ENCODE measurements at regions not wholly inside any gene's neighbourhood (a gene's known extent, or its start where the extent isn't known, plus 50 kb on each side); places are given as distances from the start of the nearest gene placed in this dataset.

GRCh38 chr10:52654201-52654600 lies 118.4 kb downstream of the MBL2 start:
- no peak for TF ChIP-seq CTCF (IDR thresholded peaks at IDR 0.05)

- no peak for TF ChIP-seq CTCF (IDR thresholded peaks at IDR 0.05)
Observed at GRCh38 chr10:52658112-52658511, 114.5 kb downstream of the MBL2 start.

DNA sequence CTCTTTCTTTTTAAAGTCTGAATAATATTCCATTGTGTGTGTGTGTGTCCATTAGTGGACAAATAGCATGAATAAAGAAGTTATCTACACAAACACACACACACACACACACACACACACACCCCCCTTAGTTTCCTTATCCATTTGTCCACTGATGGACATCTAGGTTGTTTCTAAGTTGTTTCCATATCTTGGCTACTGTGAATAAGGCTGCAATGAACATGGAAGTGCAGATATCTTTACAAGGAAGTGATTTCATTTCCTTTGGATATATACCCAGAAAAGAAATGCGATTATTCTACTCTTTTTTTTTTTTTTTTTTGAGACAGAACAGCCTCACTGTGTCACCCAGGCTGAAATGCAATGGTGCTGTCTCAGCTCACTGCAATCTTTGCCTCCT lies 113.5 kb downstream of the MBL2 start:
- no peak for TF ChIP-seq CTCF (IDR thresholded peaks at IDR 0.05)

GRCh38 chr10:52662256-52662655 lies 110.3 kb downstream of the MBL2 start:
- no peak for TF ChIP-seq CTCF (IDR thresholded peaks at IDR 0.05)

DNA sequence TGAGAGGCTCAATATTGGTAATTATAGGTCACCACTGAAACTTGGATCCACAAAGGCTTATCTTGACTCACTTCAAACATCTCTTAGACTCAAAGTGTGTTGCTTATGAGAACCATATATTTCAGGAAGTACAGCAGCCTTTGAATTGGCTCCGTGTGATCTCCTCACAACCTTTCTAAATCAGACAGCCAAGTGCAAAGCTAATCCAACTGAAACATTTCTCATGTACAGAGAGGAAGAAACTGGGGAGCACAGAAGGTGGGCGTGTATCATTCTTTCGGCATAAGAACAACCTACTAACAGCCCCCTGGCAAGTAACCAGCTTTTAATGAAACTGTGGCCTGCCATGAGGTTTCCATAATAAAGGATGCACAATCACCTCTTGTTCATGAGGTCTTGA lies 109.4 kb downstream of the MBL2 start:
- TF ChIP-seq CTCF (IDR thresholded peaks at IDR 0.05): no peak

GRCh38 chr10:52664629-52665028 lies 108.0 kb downstream of the MBL2 start:
- no peak for TF ChIP-seq CTCF (IDR thresholded peaks at IDR 0.05)

DNA sequence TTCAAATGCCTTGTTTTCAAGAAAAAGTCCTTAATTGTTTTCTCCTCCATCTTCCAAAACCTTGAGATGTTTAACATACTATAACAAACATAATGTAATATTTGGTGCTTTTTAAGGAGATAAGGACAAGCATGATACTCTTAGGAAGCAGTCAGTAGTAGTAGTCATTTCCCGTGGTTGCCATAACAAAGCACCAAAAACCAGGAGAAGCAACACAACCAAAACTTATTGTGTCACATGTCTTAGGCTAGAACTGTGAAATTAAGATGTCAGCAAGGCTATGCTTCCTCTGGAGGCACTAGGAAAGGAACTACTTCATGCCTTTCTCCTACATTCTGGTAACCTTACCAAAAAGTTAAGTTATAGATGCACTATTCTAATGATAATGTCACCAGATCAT lies 106.8 kb downstream of the MBL2 start:
- TF ChIP-seq CTCF (IDR thresholded peaks at IDR 0.05): no peak

DNA sequence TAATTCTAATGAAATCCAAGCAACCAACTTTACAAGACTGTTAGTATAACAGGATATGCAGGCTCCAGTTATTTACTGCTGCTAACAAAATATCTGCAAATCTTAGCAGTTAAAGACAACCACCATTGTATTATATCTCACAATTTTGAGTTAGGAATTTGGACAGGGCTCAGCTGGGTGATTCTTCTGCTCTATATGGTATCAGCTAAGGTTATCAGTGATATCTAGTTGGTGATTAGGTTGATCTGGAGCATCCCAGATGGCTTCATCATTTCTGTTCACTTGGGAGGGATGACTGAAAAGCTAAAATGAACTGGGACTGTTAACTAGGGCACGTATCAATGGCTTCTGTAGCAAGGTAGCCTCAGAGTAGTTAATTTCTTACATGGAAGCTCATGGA lies 105.7 kb downstream of the MBL2 start:
- no peak for TF ChIP-seq CTCF (IDR thresholded peaks at IDR 0.05)
